CD14-positive monocyte (primary cell): ENCODE measurements at regions not wholly inside any gene's neighbourhood (a gene's known extent, or its start where the extent isn't known, plus 50 kb on each side); places are given as distances from the start of the nearest gene placed in this dataset.

Experiments
- DNase-seq, 3 donors: peaks; one replicate each; pipeline ENCODE4 v3.0.0-alpha.2; 2011 to 2022
- H2AFZ ChIP-seq: 2 replicates; pipeline ENCODE4 v1.6.0; 2012; ENCODE audit warnings: mild to moderate bottlenecking, low read depth, low read length, inconsistent platforms; ENCODE audit not compliant: insufficient read depth, poor library complexity, severe bottlenecking
- H3K27ac ChIP-seq, 2 donors: 1 replicate in 1 of 2; 2 replicates in 1 of 2; pipeline ENCODE4 v1.5.1; 2012 to 2013; ENCODE audit warnings: low read length in 2 of 2, control low read depth in 1 of 2, inconsistent platforms in 1 of 2, low read depth in 1 of 2, mild to moderate bottlenecking in 1 of 2
- H3K27me3 ChIP-seq, 2 donors: one replicate each; pipeline versions ENCODE4 v1.6.0 to v1.6.1; 2011 to 2013; ENCODE audit warnings: low read length in 2 of 2; ENCODE audit not compliant: control insufficient read depth in 2 of 2, insufficient read depth in 2 of 2
- H3K36me3 ChIP-seq, 2 donors: replicated peaks in 1 of 2; 1 replicate in 1 of 2; 2 replicates in 1 of 2; pipeline versions ENCODE4 v1.5.1 to v1.6.1; 2012 to 2013; ENCODE audit warnings: low read length in 2 of 2, control low read depth in 1 of 2, inconsistent platforms in 1 of 2, mild to moderate bottlenecking in 1 of 2; ENCODE audit not compliant: insufficient read depth in 2 of 2, control insufficient read depth in 1 of 2
- H3K4me1 ChIP-seq, 2 donors: 1 replicate in 1 of 2; 2 replicates in 1 of 2; pipeline versions ENCODE4 v1.5.1 to v1.6.1; 2012 to 2013; ENCODE audit warnings: low read length in 2 of 2, control low read depth in 1 of 2, inconsistent platforms in 1 of 2, mild to moderate bottlenecking in 1 of 2, moderate library complexity in 1 of 2; ENCODE audit not compliant: insufficient read depth in 2 of 2, control insufficient read depth in 1 of 2
- H3K4me2 ChIP-seq: replicated peaks from 2 replicates; pipeline ENCODE3; 2012; ENCODE audit warnings: low read length, moderate library complexity, mild to moderate bottlenecking; ENCODE audit not compliant: poor library complexity, severe bottlenecking; ENCODE audit errors: extremely low read depth
- H3K4me3 ChIP-seq, 3 experiments: fragments of 200-600 bp in 1 of 3; sonication (generic) in 1 of 3; replicated peaks in 1 of 3; 1 replicate in 2 of 3; 2 replicates in 1 of 3; pipeline ENCODE4 v1.5.1; 2011 to 2013; ENCODE audit warnings: low read length in 3 of 3, mild to moderate bottlenecking in 3 of 3, control low read depth in 2 of 3, low read depth in 2 of 3, inconsistent platforms in 1 of 3, moderate library complexity in 1 of 3
- H3K79me2 ChIP-seq: 2 replicates; pipeline ENCODE4 v1.6.0; 2012; ENCODE audit warnings: mild to moderate bottlenecking, control low read depth, inconsistent platforms, low read length, moderate library complexity; ENCODE audit not compliant: insufficient read depth
- H3K9ac ChIP-seq: 2 replicates; pipeline ENCODE4 v1.6.0; 2017; ENCODE audit warnings: low read length, mild to moderate bottlenecking; ENCODE audit not compliant: insufficient read depth, poor library complexity, severe bottlenecking
- H3K9me3 ChIP-seq, 2 donors: replicated peaks in 1 of 2; 1 replicate in 1 of 2; 2 replicates in 1 of 2; pipeline versions ENCODE4 v1.5.1 to v1.6.1; 2012 to 2013; ENCODE audit warnings: low read length in 2 of 2, control low read depth in 1 of 2; ENCODE audit not compliant: control insufficient read depth in 1 of 2, insufficient read depth in 1 of 2
- H4K20me1 ChIP-seq: 2 replicates; pipeline ENCODE4 v1.6.0; 2012; ENCODE audit warnings: mild to moderate bottlenecking, low read length, control low read depth, moderate library complexity; ENCODE audit not compliant: insufficient read depth
- H3K27ac Mint-ChIP-seq, 7 donors: one replicate each; pipeline ENCODE4 v1.8.0; 2020; ENCODE audit warnings: mild to moderate bottlenecking in 7 of 7, mixed read lengths in 7 of 7, moderate library complexity in 6 of 7, inconsistent platforms in 2 of 7
- H3K27me3 Mint-ChIP-seq, 3 donors: one replicate each; pipeline ENCODE4 v1.8.0; 2021 to 2022; ENCODE audit warnings: low read depth in 3 of 3, mild to moderate bottlenecking in 3 of 3, mixed read lengths in 3 of 3, moderate library complexity in 3 of 3, inconsistent platforms in 1 of 3
- H3K36me3 Mint-ChIP-seq, 2 donors: one replicate each; pipeline ENCODE4 v1.8.0; 2020; ENCODE audit warnings: mixed read lengths in 2 of 2, inconsistent platforms in 1 of 2, mild to moderate bottlenecking in 1 of 2
- H3K4me1 Mint-ChIP-seq: one replicate; pipeline ENCODE4 v1.8.0; 2020; ENCODE audit warnings: mild to moderate bottlenecking, mixed read lengths
- H3K4me3 Mint-ChIP-seq, 2 donors: one replicate each; pipeline ENCODE4 v1.8.0; 2020; ENCODE audit warnings: mild to moderate bottlenecking in 2 of 2, mixed read lengths in 2 of 2, moderate library complexity in 1 of 2
- H3K9me3 Mint-ChIP-seq, 7 donors: one replicate each; pipeline ENCODE4 v1.8.0; 2020 to 2022; ENCODE audit warnings: mixed read lengths in 7 of 7, mild to moderate bottlenecking in 6 of 7, moderate library complexity in 6 of 7, inconsistent platforms in 2 of 7
- CTCF ChIP-seq: fragments of 200-600 bp; IDR thresholded peaks from one replicate; pipeline ENCODE4 v1.8.0; 2022; ENCODE audit warnings: antibody characterized with exemption, mild to moderate bottlenecking
- WGBS: methylation state at CpG from one replicate; pipeline ENCODE4 v1.1.5; 2013; ENCODE audit warnings: missing lambda C conversion rate; ENCODE audit not compliant: insufficient coverage; 5-methylcytosine and 5-hydroxymethylcytosine counted together
- intact Hi-C, 2 donors: fragments of 100-400 bp; cut with micrococcal nuclease; formaldehyde crosslinking; loops; one replicate each; pipeline versions ENCODE4 v1.15.0 to v1.15.1; 2023

- H3K27ac Mint-ChIP-seq: no peak overlapping the region
- H3K36me3 Mint-ChIP-seq: no peaks in the 10 kb centered on the region
- Histone ChIP-seq H3K9ac (no peak overlapping the region), H3K4me1 (no peaks in the 10 kb centered on the region), H3K27me3 (no peaks in the 10 kb centered on the region), H2AFZ (peak overlapping the region; percentile 4), H3K79me2 (no peaks in the 10 kb centered on the region), H4K20me1 (no peaks in the 10 kb centered on the region), H3K36me3 (no peaks in the 10 kb centered on the region), H3K9me3 (no peaks in the 10 kb centered on the region), H3K4me3 (no peak overlapping the region), H3K4me2 (no peak overlapping the region), H3K27ac (no peak overlapping the region)
- intact Hi-C loops: no loop called here
- H3K27me3 Mint-ChIP-seq: peaks cover 0 to 5% (median 3%) of the 10 kb centered on the region in 3 donors
- H3K4me1 Mint-ChIP-seq: no peaks in the 10 kb centered on the region
- DNase-seq: no peak
- peaks cover 0 to 3% (median 1%) of the 10 kb centered on the region in 7 donors for H3K9me3 Mint-ChIP-seq
- WGBS: 91% methylated on average over 6 of the region's 6 CpGs
- no peak for TF ChIP-seq CTCF
- H3K4me3 Mint-ChIP-seq: no peak overlapping the region
These were observed 262.6 kb upstream of the HS6ST1 start for GRCh38 chr2:128580988-128581848.

GRCh38 chr2:128581849-128582244, 263.2 kb upstream of the HS6ST1 start:
- Histone ChIP-seq H3K4me2 (no peak overlapping the region), H3K9me3 (no peaks in the 10 kb centered on the region), H3K27me3 (no peaks in the 10 kb centered on the region), H3K79me2 (no peaks in the 10 kb centered on the region), H3K9ac (no peak overlapping the region), H3K4me1 (no peaks in the 10 kb centered on the region), H2AFZ (peak overlapping the region; percentile 4), H3K27ac (no peak overlapping the region), H4K20me1 (no peaks in the 10 kb centered on the region), H3K36me3 (no peaks in the 10 kb centered on the region), H3K4me3 (no peak overlapping the region)
- no peak for DNase-seq
- Mint-ChIP-seq H3K27me3 (peaks cover 0 to 3% (median 2%) of the 10 kb centered on the region in 3 donors), H3K4me1 (no peaks in the 10 kb centered on the region), H3K36me3 (no peaks in the 10 kb centered on the region), H3K27ac (no peak overlapping the region), H3K4me3 (no peak overlapping the region), H3K9me3 (peaks cover 0 to 3% (median 2%) of the 10 kb centered on the region in 7 donors)
- intact Hi-C loops: no loop called here
- no CpG with 5 or more reads among the region's 2 CpGs for WGBS
- TF ChIP-seq CTCF: no peak
